Right renal pelvis (tissue), 4 donors: ENCODE measurements at regions not wholly inside any gene's neighbourhood (a gene's known extent, or its start where the extent isn't known, plus 50 kb on each side); places are given as distances from the start of the nearest gene placed in this dataset.

ENCODE experiments used
- DNase-seq, 4 donors: peaks; one replicate each; pipeline ENCODE4 v3.0.0-alpha.2; 2013; ENCODE audit warnings: low read depth in 4 of 4, low spot score in 3 of 4, missing footprints in 1 of 4

DNA sequence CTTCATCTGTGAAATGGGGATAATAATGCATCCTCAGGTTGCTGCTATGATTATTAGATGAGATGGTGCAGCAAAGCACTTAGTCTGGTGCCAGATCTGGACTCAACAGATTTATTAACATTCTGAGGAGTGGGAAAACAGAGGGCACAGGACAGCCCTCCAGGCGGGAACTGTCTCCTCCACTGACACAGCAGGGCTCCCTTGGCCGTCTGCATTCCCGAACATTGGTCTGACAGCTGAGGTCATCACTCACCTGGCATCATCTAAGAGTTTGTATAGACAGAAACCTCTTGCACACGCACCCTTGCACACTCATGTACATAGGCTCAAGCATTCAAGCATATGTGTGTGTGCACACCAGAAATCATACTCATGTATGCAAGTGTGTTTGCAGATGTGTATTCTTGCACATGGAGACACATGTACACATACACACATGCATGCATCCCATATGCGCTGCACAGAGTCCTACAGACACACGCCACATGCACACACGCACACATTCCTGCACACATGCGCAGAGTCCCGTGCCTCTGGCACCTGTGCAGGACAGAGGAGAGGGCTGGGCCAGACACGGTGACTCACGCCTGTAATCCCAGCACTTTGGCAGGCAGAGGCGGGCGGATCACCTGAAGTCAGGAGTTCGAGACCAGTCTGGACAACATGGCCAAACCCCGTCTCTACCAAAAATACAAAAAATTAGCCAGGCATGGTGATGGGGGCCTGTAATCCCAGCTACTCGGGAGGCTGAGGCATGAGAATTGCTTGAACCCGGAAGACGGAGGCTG is 173.3 kb upstream of the GLI2 start:
- DNase-seq: no peak

DNA sequence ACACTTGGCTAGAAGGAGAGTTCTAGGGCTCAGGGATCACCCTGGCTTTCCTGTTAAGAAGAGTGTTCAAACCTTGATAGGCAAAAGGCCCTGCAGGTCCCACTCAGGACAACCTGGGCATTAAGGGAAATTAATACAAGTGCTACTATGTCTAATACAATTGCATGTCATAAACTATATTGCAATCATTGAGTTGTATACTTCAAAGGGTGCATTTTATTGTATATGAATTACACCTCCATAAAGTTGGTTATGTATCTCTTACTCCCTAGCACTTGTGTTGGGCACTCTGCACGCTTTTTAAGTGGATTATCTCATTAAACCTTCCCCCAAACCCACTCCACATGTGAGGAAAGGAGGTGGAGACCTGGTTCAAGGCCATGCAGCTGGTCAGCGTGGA is 172.1 kb upstream of the GLI2 start:
- no peak for DNase-seq

DNA sequence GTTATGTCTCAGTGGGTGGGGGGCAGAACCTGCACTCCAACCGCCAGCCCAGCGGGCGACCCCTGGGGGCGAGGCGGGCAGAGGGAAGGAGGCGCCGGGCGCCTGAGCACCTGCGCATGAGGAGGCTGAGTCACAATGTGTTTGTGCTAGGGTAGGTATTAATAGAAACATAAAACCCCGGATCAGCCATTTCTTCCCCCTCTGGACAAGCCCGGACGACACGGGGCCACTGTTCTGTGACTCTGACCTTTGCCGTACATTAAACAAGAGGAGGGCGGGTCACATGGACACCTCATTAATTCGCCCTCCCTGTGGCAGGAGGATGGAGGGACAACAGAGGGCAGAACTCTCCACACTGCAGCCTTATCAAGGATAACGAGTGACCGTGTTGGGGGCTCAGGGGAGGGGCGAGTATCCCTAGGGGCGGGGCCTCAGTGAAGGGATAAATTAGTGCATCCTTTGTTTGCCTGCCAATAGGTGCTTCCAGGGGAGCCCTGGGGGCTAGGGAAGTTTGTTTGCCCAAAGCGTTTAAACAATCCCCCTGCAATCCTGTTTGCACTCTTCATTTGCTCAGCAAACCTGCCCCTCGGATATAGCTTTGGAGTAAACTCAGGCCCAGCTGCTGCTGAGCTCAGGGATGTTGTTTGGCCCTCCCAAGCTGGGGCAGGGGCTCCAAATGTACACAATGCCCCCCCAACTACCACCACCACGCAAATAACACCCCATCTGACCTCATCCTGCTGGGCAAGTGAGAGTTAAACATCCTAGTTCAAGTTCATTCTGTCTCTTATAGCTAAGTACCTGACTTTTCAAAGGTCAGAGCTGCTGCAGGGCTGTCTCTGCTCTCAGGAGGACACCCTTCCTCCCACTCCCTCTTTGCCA is 171.2 kb upstream of the GLI2 start:
- no peak for DNase-seq

DNA sequence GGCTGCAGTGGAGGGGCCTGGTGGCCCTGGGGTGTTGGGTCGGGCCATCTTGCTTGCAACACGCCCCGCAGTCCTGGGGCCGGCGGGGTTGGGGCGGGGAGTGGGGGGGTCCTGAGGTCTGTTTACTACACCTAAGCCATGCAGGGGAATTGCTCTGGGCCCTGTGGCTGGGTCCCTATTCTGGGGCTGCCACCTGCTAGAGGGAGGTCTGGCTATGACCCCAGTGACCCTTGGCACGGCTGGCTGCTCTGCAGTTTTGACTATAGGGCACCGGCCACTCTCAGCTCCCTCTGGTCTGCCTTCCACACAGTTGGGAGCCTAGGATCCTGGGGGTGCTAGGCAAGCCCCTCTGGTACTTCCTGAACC is 170.6 kb upstream of the GLI2 start:
- DNase-seq: no peak

DNA sequence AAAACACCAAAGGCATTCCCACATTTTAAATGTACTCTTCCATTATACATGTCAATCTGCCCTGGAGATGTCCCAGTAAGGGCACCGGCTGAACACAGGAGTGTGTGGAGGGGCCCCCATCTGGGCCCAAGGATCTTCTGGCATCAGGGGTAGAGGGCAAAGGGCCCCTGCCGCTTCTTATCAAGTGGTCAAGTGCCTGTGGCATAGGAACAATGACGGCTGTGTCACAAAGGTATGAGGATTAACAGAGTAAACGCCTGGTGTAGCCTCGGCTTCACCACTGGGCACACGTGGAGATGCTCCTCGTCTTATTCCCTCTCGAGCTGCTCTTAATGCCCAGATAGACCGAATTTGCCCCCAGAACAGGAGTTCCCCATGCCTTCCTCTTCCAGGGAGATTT is 169.7 kb upstream of the GLI2 start:
- no peak for DNase-seq

DNA sequence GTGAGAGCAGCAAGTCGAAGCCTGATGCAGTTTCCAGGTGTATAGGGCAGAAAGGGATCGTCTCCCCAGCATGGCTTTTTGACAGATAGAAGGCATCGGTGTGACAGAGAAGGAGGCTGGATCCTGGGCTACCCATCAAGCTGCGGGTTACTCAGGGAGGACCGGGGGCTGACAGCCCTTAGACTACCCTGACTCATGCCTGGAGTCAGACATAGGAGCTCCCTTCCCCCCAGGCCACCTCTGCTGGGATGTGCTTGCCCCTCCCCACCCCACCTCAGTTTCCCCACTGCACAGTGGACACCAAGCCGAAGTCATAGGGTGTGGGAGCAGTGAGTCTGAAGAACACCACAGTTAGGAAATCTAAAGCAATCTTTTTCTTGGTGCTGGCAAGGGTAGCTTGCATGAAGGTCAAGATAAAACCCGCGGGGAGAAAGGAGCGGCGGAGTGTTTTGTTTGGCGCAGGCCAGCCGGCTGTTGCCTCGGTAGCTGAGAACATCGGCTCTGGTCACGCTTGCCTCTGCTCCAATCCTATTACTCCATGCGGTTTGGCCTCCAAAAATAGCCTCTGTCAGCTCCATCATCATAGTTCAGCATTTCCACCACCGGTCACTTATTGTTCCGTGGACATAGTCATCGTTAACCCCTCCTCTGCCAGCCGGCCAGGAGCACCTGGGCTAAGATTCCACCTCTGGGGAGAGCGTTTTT is 169.2 kb upstream of the GLI2 start:
- no peak for DNase-seq

DNA sequence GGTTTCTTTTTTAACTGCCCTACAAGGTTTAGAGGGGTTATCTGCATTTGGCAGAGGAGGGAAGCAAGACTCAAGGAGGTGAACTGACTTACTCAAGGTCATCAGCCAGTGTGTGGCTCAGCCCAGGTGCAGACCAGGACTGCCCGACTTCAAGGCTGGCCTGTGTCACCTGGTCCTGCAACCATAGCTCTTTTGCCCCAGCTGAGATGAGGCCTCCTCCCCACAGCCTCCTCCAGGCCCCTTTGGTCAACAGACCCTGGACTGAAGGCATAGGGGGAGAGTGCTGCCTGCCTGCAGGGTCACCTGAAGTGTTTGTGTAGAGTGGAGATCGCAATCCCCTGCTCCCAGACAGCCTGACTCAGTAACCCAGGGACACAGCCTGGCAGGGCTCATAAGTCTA is 168.5 kb upstream of the GLI2 start:
- no peak for DNase-seq

DNA sequence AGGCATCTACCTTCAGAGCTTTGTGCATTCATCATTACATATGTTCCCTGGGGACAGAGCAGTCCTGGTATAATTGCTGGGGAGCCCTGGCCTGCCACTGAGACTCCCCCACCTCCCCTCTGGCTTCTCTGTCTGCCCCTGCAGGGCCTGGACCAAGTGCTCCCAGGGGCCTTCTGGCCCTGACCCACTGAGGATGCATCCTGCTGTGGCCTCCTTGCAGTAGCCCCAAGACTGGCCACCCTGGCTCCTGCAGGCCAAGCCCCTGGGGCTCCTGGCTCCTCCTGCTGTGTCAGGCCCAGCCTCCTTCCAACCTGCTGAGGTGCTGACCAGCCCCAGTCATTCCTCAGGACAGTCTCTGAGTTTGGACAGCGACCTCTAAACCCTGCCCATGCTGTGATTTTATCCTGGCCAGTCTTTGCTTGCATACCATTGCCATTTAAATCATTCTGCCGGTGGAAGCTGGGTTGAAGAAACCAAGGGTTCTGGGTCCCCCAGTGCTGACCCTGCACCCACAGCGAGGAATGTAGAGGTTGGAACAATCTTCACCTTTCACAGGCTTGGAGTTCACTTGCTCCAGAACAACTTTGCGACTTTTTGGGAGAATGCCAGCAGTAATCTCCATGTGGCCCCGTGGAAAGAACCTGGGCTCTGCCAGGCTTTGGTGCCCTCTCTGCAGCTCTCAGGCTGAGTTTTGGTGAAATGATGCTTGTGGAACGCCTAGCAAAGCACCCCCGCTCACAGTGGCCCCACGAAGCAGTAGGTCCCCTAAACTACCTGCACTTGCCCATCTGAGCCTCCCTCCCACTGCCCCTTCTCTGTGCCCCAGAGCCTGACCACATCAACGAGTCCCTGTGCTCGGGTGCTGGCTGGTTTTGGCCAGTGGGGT is 167.3 kb upstream of the GLI2 start:
- no peak for DNase-seq

DNA sequence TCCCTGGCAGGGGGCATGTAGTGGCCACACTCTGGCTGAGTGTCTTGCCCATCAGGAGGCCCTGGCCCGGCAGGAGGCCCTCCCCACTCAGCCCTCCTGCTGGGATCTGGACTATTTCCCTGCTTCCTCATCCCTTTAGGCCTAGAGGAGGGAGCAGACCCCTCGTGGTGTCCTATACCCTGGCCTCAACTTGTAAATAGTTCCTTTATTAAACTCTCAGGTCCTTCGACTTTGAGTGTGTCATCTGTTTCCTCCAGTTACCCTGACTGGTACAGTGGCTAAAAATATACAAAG is 166.7 kb upstream of the GLI2 start:
- DNase-seq: no peak

DNA sequence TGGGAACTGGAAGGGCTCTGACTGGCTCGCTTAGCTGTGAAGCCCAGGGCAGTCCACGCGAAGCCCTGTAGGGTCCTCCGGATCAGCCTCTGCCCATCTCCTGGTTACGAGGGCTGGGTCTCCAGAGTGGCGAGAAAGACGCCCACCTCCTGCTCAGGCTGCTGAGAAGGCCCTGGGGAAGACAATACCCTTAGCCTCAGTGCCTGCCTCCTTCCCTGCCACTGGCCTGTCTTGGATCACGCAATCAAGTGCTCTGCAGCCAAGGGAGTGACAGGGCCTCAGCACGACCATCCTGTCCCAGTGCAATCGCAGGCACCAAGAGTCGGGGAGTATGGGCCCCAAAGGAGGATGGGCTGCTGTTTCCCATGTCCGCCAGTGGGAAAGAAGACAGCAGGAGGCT is 165.7 kb upstream of the GLI2 start:
- DNase-seq: no peak

DNA sequence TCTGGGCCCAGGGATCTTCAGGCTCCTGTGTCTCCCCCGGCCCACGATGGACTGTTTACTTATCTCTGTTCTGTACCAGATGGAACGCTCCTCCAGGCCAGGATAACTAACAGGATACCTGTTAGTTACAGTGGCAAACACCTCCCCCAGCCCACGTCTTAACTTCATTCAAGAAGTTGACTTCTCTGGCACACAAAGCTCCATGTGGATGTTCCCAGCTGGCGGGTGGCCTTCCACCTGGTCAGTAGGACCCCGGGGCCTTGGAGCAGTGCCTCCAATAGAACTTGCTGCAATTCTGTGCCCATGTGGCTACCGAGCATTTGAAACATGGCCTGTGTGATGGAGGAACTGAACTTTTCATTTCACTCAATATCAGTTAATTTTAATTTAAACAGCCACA is 165.1 kb upstream of the GLI2 start:
- no peak for DNase-seq

DNA sequence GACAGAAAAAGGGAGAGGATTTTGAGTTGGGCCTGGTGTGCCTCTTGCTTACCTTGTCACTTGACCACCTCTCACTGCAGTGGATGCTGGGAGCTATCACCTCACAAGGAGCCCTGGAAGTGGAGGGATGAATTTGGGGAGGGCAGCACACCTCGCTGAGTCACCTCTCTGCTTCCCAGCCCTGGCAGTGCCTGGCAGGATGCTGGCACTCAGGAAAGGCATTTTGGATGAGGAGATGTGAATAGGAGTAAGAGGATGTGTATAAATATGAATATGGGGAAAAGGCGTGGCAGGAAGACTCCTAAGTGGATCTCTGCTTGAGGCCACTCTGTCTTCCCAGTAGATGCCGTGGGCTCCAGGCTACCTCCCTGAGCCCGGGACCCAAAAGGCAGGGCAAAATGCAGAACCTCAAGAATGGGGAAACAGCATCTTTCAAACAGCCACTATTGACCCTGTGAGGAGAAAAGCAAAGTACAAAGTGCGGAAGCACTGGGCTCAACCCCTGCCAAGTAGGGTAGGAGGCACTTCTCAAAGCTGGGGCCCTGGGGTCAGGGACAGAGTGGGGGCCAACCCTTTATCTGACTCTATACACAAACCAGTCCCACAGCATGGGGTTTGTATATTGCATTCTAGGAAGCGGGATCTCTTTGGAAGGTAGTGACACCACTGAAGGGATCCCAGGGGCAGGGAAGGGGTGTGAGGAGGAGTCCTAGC is 164.5 kb upstream of the GLI2 start:
- DNase-seq: no peak

DNA sequence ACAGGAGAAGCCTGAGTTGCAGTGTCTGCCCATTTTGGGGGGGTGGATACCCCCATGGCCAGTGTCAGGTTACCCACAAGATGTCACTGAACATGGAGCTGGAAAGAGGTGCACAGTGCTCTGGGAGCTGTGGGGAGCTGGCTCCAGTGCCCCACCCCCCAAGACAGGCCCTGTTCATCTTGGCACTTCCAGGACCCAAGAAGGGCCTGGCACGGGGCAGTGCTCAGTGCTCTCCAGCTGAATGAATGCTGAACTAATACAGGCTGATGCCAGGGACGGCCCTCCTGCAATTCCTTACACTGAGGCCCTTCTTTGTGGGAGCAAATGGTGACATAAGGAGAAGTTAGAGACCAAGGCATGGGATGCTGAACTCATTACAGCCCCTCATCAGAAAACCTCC is 163.4 kb upstream of the GLI2 start:
- DNase-seq: no peak

DNA sequence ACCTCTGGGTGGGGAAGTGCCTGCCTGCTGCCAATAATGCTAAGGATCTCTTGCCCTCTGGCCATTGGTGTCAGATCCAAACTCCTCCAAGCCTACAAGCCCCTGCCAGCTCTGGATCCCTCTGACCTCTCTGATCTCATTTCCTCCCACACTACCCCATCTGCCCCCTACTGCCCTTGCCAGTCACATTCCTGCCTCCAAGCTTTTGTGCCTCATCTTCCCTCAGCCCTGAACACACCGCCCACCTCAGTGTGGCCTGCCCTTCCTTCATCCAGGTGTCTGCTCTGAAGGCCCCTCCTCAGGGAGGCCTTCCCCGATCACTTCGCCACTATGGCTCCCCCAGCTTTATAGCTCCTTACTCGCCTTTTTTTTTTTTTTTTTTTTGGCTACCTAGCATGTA is 161.0 kb upstream of the GLI2 start:
- DNase-seq: no peak

DNA sequence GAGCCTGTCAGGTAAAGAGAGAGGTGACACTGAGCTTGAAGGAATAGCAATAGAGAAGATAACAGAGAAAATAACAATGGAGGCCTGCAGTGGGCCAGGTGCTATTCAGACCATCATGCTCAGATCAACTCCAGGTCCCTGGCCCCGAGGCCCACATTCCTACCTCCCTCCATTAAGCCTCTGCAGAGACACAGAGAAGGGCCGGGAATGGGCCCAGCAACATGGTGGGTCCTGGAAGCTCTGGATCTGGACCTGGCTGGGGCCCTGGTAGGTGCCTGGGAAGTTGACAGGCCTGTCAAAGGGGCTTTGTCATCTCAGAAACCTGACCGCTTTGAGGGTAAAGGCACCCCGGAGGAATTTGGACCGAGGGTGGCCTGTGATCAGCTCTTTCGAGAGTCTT is 159.7 kb upstream of the GLI2 start:
- DNase-seq: no peak

DNA sequence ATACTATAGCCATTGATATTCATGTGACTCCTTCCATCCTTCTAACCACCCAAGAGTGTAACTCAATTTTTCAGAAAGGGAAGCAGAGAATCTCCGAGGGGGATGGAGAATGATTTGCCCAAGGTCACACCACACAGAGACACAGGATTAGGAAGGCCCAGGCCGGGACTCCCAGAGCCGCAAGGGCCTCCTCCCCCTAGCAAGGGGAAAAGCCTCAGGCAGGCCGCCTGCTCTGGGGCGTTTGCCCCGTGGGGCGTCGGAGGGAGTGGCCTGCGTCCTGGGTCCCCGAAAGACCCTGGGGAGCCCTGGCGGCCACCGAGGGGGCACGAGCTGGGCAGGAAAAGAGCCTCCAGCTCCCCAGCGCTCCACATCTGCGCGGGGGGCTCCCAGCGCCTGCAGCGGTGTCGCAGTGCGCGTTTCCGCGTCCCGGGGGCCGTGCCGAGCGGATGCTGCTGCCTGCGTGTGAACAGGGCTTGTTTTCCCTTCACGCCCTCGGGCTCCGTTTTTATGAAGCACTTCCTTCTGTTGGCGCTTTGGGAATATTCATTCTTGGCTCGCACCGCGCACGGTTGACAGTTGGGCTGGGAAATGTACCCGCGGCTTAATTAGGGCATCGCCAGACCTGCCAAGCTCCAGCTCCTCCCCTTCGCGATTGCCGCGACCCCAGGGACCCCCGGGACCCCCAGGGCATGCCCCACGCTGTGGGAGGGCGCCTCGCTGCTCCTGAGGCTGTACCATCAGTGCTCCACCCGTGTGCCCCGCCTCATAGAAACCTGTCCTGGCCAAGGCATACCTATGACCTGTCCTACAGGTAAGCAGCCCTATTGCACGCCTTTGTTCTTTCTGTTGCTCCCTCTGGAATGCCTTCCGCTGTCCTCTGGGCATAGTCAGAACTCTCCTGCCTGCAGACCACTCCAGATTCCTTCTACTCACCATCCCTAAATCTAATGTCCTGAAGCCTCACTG is 158.9 kb upstream of the GLI2 start:
- no peak for DNase-seq

DNA sequence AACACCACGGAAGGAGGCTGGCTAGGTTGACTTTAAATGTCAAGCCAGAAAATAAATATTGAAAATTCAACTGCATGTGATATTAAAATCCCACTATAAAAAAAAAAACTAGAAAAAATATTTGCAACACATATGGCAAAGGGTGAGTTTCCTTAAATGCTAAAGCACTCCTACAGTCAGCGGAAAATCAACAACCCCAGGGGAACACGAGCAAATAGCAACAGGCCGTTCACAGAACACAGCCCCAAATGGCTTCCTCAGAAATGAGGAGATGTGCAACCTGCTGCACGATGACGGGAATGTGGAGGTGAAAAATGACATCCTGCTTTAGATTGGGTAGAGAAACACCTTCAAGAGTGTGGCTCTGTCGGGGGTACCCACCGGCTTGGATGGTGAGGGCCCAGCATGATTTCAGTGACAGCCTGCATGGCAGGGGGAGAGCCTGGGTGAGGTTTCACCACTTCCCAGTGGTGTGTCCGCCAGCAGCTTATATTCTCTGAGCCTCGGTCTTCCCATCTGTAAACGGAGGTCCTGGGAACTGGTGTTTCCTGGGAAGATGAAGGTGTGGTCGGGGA is 157.9 kb upstream of the GLI2 start:
- no peak for DNase-seq

DNA sequence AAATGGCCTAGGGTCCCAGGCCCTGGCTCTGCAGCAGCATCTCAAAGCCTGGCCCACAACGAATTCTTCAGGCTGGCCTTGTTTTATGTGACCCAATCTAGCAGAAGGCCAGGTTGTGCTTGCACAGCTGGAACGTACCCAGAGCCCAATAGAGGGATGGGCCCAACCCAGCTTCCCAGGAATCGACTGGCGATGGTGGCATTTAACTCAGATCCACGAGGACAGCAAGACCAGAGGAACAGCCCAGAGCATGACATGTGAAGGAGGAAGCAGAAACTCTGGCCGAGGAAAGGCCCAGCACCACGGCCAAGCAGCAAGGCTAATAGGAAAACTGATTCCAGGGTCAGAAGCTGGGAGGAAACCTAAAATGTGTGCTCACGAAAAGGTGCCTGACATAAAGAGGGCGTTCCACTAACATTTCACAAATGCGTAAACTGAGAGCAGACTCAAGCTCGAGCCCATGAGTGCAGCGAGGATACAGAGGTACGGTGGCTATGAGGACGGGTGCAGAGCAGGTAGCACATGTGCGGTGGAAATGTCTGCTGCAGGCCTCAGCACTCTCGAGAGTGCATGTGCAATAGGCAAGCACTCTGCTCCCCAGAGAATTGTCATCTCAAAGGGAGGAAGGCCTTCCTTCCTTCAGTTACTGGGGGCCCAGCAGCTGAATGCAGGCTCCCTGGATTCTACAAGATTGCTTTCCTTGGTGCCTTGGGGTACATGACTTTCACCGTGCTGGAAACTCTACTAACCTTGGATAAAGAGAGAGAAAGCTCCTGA is 156.9 kb upstream of the GLI2 start:
- DNase-seq: no peak
